ENCODE measurements at regions not wholly inside any gene's neighbourhood (a gene's known extent, or its start where the extent isn't known, plus 50 kb on each side); places are given as distances from the start of the nearest gene placed in this dataset.

- no peak overlapping the region for H3K9ac ChIP-seq (ENCODE audit: insufficient read depth in 1 of 2, low read depth in 2 of 2, low read length in 2 of 2)
- H4K20me1 ChIP-seq (replicated peaks; ENCODE audit: control insufficient read depth, insufficient read depth, low read length) = no peaks in the 10 kb centered on the region
- H3K4me3 ChIP-seq = no peak overlapping the region
- WGBS (ENCODE audit: insufficient coverage, low coverage, missing lambda C conversion rate) = 6% methylated on average over 2 of the region's 2 CpGs
- H3K27ac ChIP-seq (ENCODE audit: extremely low read depth, low read depth, low read length) = no peak overlapping the region
- in situ Hi-C loops (cut with MboI) = no loop called here
- DNase-seq (ENCODE audit: extremely low read depth in 1 of 4, low spot score in 3 of 4) (no peak), ATAC-seq (no peak; the same call in 2 of the 3 replicates), FAIRE-seq (no peak)
- POLR2A ChIA-PET = no interaction called here
- H3K27me3 ChIP-seq (ENCODE audit: control insufficient read depth in 2 of 2, insufficient read depth in 2 of 2, low read length in 2 of 2) = no peaks in the 10 kb centered on the region
- H3K4me1 ChIP-seq (replicated peaks in 1 of 2; ENCODE audit: control insufficient read depth in 2 of 2, insufficient read depth in 2 of 2, low read length in 2 of 2) = no peaks in the 10 kb centered on the region
- H3K9me1 ChIP-seq (ENCODE audit: control insufficient read depth, insufficient read depth, low read length) = no peaks in the 10 kb centered on the region
- BruUV-seq (replicated peaks) = no TSS peak
- CTCF ChIA-PET (ENCODE audit: low intra/inter-chr PET ratio) = interaction anchor here (0.6 kb wide), 1 partner anchor 476 kb away, joined by 3 read pairs; no protein-coding TSS in a partner anchor
- intact Hi-C loops (cut with micrococcal nuclease) = no loop called here
- no peaks in the 10 kb centered on the region for H3K79me2 ChIP-seq (ENCODE audit: control insufficient read depth, insufficient read depth, low read length)
- H3K4me2 ChIP-seq (ENCODE audit: insufficient read depth, low read length) = no peak overlapping the region
- TF ChIP-seq TFE3 (CRISPR knock-in tag; IDR thresholded peaks at IDR 0.05) (no peak), CCAR2 (IDR thresholded peaks at IDR 0.05; ENCODE audit: low read depth, low read length) (no peak), ZNF830 (CRISPR knock-in tag; IDR thresholded peaks at IDR 0.05) (no peak), ZNF143 (CRISPR knock-in tag; IDR thresholded peaks at IDR 0.05) (no peak), ZNF165 (CRISPR knock-in tag; IDR thresholded peaks at IDR 0.05; ENCODE audit: borderline replicate concordance) (no peak)
- H3K9me3 ChIP-seq (replicated peaks; ENCODE audit: control insufficient read depth, insufficient read depth, low read depth, low read length) = no peaks in the 10 kb centered on the region
- H2AFZ ChIP-seq (ENCODE audit: low read depth, low read length) = no peak overlapping the region
- H3K36me3 ChIP-seq (ENCODE audit: control insufficient read depth, insufficient read depth, low read length) = no peaks in the 10 kb centered on the region
These were observed 193.6 kb downstream of the CWF19L2 start for GRCh38 chr11:107263844-107264563.
